Amniotic stem cell (primary cell): ENCODE measurements at regions not wholly inside any gene's neighbourhood (a gene's known extent, or its start where the extent isn't known, plus 50 kb on each side); places are given as distances from the start of the nearest gene placed in this dataset.
"Not testable (repeated sequence)": the region's sequence is repeated elsewhere in the genome, so short reads cannot be mapped to it uniquely, and the experiment has no call there.

Experiments
- DNase-seq: peaks from one replicate; lab custom pipeline; 2025; lab: John Stamatoyannopoulos, UW

DNA sequence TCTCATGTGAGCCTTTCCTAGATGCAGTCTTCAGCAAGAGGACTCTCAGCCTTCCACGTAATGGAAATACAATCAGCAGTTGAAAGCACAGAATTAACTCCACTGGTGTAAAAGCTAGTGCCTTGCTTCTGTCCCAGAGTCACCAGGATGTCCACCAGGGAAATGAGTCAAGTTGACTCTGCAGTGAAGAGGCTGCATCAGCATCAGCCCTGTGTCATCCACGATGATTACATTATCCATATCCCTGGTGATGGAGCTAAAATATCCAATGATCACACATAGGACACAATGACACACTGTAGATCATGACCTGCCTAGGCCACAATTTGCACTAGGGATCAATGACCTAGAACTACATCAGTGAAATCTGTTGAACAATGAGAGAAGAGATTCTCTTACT lies 262.4 kb downstream of the ERMARD start:
- DNase-seq, result no peak

DNA sequence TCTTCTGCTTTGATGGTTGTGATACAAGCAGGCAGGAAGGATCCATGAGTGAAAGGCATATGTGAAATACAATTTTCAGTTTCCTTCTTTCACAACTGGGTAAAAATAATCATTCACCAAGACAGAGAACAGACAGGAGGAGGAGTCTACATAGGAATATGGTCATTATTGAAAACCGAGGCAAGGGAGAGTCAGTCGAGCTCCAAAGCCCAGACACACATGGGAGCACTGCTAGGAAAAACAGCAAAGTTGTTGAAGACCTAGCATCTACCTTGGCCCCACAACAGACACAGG lies 260.6 kb downstream of the ERMARD start:
- no peak for DNase-seq

DNA sequence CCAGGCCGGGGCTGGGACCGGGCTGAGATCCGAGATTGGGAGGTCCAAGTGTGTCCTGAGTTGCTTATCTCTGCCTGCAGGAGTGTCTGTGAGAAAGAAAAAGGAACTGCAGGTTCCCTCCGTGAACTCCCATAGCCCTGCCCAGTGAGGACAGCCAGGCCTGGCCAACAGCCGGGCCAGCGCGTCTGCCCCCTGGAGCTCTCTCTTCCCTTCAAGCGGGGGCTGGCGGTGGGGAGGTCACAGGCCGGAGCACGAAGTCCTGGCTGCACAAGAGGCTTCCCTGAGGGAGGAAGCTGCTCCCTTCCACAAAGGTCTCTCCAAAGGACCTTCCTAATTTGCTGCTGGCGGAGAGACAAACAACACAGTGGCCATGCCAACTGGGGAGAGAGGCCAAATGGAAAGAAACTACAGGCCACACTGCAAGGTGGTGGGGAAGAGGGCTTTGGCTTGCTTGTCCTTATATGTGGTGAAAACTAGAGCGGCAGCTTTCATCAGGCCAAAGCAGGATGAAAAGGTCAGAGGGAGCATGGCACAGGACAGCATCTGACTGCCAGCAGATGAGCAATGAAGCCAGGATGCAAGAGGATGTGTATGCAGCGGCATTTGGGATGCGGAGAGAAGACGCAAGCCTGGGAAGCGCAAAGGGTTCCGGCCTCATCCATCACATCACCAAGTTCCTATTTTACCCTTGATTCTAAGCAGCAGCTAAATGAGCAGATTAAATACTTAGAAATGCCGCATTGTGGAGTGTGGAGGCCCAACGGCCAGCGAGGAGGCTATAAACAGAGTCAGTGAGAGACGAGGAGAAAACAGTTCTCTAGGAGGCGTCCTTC lies 260.0 kb downstream of the ERMARD start:
- no peak for DNase-seq

DNA sequence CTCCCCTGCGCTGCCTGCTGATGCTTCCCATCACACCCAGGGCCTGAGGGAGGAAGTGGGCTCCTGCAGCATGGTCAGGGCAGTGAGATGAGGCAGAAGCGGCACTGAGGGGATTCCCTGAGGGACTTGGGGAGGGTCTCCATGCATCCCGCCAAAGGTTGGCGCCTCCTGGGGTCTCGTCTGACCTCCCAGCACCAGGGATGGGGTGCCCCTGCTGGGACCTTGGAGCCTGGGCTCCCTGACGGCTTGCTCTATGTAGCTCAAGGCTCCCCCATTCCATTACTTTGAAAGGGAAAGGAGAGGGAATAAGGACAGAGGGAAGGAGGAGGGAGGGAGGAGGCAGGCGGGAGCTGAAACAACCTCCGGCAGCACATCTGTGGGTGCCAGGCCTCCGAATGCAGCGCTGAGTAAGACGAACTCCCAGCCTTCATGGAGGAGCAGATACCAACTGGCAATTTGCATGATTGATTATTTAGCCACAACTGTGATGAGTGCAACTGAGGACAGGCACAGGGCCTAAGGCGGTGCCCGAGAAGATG lies 259.3 kb downstream of the ERMARD start:
- no peak for DNase-seq

DNA sequence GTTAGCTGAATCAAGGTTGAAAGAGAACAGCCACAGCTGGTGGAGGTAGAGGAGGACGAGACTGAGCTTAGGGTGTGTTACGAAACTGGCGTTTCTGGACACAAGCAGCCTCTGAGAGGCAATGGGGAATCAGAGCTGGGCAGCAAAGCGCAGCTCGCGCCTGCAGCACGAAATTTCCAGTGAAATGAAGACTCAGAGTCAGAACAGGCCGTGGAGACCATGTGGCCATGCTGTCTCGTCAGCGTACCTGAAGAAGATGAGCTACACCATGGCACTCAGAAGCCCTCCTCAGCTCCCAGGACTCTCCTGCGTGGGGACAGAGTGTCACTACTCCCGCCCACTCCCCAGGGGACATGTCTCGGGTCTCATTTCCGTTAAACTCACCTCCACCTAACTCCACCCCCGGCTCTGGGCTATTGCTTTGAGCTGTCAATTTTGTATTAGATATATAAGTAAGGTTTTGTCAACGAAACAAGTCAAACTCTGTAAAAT lies 256.9 kb downstream of the ERMARD start:
- DNase-seq, result no peak

DNA sequence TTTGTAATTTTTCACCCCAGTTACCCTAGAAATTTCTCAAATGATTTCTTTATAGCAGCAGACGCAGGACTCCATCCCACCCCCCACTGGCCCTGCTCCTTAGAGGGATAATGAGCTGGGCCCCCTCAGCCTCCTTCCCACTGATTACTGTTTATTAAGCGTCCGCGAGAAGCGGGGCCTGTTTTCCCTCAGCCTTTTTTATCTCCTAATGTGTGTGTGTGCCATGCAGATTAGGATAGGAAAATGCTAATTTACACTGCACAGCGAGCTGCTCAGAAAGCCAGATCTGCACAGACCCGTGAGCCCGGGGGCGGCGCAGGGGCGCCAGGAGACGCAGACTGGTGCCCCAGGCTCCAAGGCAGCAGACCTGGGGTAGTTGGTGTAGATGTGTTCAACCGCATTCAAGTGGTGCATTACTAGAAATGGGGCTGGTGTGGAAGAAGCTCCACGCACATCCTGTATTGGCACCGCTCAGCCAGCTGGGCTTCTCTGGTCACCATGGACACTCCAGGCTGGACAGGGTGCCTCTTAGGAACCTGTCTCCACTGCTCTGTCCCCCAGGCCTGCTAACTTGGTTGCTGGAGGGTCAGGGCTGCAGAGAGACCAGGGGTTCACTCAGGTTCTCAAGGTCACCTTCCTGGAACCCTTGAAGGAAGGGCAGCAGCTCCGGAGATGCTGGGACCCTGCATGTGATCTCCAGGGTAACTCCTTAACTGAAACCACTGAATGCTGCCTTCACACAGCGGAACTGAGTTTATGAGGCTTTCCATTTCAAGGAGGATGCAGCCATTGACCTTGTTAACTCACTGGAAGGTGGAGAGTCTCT lies 256.3 kb downstream of the ERMARD start:
- DNase-seq, result no peak

DNA sequence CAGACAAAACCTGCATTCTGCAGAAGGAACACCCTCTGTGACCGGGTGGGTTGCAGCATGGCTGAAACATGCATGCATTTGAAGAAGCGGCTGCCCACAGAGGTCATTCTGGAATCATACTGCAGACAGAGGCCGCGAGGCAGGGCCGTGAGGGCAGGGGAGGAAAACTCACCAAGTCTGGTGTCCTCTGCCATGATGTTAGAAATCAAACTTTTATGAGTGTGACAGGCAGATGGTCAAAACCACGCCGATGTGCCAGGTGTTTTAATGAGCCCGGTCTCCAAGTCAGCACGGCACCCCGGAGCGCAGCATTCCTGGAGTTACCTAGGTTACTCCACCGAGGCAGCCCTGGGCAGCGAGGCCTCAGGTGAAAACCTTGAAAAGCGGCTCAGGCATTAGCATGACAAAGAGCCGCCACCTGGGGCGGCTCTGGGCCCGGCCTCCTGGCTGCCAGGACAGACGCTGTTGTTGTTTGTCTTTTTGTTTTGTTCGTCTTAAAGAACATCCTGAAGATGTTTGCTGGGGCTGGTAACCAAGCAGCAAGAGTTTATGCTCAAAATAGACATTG lies 255.6 kb downstream of the ERMARD start:
- DNase-seq, result no peak

DNA sequence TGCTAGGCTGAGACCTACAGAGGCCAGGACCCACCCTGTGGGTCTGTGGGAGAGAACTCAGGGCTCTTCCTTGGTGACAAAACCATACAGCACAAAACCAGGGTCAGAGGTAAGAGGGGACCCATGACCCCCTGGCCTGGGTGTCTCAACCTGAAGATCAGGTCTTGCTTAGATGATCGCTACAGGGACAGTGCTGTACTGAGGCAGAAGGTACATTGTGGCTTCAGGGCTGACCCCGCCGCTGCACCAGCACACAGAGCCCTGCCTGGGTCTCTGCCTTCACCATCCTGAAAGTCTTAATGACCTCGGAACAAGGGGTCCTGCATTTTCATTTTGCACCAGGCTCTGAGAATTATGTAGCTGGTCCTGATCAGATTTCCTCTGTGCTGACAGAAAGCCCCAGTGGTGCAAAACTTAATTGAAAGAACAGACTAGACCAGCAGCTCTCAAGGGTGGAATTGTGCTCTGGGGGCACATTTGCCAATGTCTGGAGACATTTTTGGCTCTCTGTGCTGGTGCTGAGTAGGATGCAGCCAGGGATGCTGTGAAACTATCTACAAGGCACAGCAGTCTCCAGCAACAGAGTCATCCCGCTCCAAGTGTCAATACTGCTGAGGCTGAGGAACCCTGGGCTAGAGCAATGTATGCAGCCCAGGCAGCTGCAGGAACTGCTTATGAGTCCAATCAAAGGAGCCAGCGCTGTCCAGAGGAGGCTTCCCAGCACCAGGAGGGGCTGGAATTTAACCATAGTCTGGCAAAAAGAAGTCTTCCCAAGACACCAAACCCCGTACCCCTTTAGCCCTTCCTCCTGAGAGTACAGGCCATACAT lies 254.9 kb downstream of the ERMARD start:
- no peak for DNase-seq

DNA sequence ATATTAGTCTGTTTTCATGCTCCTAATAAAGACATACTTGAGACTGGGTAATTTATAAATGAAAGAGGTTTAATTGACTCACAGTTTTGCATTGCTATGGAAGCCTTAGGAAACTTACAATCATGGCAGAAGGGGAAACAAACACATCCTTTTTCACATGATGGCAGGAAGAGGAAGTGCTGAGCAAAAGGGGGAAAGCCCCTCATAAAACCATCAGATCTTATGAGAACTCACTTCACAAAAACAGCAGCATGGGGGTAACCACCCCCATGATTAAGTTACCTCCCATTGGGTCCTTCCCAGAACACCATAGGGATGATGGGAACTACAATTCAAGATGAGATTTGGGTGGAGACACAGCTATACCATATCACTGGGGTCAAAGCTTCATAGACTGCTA lies 254.2 kb downstream of the ERMARD start:
- DNase-seq, result no peak

DNA sequence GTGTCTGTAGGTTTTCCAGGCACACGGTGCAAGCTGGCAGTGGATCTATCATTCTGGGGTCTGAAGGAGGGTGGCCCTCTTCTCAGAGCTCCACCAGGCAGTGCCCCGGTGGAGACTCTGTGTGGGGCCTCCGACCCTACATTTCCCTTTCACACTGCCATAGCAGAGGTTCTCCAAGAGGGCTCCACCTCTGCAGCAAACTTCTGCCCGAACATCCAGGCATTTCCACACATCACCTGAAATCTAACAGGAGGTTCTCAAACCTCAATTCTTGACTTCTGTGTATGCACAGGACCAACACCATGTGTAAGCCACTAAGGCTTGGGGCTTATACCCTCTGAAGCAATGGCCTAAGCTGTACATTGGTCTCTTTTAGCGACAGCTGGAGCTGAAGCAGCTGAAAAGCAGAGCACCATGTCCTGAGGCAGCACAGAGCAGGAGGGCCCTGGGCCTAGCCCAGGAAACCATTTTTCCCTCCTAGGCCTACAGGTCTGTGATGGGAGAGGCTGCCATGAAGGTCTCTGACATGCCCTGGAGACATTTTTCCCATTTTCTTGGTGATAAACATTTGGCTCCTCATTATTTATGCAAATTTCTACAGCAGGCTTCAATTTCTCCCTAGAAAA lies 253.3 kb downstream of the ERMARD start:
- no peak for DNase-seq

DNA sequence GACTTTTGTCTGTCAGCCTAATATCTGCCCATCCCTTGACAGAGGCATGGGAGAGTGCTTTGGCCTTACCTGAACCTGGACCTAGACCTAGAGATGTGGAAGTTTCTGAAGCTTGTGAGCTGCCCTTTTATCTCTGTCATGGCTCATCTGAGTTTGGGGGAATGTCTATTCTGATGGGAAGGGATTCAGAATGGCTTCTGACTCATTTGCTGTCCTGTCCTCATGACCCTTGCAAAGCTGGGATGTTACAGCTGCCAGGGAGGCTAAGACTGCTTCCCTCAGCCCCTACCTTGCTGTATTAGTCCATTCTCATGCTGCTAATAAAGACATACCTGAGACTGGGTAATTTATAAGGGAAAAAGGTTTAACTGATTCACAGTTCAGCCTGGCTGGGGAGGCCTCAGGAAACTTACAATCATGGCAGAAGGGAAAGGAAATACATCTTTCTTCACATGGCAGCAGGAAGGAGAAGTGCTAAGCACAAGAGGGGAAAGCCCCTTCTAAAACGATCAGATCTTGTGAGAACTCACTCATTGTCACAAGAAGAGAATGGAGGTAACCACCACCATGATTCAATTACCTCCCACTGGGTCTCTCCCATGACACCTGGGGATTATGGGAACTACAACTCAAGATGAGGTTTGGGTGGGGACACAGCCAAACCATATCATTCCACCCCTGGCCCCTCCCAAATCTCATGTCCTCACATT lies 252.2 kb downstream of the ERMARD start:
- no peak for DNase-seq

DNA sequence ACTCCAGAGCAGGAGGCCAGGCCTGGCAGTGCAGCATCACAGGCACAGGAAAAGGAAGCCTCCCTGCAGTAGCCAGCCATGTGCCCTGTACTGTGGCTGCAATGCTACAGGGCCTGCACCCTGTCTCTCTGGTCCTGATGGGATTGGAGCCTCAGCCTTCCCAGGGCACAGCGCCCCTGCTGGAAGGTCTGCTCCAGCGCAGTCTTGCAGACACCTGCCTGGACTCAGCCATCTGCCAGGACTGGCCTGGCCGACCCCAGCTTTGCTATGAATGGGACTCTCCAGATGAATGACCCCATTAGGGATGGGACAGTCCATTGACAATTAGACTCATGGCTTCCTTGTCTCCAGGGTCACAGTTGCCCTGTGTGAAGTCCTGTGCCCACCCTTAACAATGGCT lies 251.6 kb downstream of the ERMARD start:
- DNase-seq, result no peak

DNA sequence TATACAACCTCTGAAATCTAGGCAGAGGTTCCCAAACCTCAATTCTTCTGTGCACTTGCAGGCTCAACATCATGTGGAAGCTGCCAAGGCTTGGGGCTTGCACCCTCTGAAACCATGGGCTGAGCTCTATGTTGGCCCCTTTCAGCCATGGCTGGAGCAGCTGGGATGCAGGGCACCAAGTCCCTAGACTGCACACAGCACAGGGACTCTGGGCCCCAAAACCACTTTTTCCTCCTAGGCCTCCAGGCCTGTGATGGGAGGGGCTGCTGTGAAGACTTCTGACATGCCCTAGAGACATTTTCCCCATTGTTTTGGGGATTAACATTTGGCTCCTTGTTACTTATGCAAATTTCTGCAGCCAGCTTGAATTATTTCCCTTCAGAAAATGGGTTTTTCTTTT lies 250.4 kb downstream of the ERMARD start:
- DNase-seq, result not testable (repeated sequence)

DNA sequence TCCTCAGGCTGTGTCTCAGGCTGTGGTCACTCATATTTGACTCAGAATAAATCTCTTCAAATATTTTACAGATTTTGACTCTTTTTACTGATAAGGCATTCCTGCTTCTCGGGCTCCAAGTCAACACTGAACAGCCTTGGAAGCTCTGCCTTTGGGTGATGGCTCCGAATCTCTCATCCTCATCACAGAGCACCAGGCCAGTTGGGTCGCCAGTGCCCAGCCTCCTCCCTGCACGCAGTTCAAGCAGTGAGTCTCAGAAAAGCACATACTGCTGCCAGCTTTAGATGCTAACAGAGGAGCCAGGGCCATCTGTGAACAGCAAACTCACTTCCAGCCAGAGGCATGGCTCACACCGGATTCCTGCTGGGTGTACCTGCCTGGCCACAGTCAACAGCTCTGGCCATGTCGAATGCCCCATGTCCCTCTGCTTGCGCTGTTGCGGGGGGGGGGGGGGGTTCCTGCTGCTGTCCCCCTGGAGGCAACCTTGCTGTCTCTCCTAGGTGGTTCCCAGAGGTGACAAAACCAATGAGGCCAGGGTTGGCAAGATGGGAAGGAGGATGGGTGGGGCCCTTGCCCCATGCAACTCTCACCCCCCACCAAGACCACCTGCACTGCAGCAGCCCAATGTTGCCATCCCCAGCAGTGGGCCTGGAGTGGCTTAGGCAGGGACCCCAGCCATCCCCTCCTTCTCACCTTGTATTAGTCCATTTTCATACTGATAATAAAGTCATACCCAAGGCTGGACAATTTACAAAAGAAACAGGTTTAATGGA lies 248.8 kb downstream of the ERMARD start:
- DNase-seq, result no peak

DNA sequence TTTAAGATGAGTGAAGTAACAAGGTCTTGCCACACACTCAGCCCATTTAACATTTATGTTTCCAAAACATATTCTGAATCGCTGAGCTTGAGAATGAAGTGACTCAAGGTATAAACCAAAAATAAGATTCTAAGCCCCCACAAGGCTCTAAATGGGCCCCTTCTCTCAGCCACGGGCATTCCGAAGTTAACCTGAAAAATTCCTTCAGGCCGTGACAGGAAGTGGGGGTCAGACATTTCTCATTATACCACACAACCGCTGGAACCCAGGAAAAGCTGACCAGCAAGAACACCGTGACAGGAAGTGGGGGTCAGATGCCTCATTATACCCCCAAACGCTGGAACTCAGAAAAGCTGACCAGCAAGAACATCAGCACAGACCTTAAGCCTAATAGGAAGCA lies 247.9 kb downstream of the ERMARD start:
- DNase-seq, result no peak

DNA sequence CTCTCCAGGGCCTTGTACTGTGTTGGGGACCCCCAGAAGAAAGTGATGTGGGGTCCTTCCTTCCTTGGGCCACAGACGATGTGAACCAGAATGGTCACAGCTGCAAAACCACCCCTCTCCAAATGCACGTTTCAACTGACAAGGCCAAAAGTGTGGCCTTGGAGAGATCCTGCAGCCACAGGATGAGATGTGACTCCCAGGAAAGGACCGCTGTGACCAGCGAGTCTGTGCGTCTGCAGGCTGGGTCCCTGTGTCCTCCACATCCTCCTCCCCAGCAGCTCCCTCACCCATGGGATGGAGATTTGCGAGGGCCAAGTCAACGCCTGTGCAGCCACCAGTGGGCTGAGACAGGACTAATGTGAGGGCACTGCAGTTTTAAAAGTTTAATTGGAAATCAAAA lies 247.0 kb downstream of the ERMARD start:
- no peak for DNase-seq

DNA sequence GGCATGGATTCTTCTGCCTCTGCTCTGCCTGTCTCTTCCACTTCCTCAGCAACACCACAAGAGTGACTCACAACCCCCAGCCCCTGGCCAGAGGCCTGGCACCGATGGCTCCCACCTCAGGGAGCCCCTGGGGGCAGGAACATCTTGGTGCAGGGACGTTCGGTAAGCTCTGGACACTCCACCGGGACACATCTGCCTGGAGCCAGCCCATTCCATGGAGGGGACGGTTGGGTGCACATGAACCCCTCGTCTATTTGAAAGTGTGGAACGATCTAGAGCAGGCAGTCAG lies 246.5 kb downstream of the ERMARD start:
- no peak for DNase-seq

DNA sequence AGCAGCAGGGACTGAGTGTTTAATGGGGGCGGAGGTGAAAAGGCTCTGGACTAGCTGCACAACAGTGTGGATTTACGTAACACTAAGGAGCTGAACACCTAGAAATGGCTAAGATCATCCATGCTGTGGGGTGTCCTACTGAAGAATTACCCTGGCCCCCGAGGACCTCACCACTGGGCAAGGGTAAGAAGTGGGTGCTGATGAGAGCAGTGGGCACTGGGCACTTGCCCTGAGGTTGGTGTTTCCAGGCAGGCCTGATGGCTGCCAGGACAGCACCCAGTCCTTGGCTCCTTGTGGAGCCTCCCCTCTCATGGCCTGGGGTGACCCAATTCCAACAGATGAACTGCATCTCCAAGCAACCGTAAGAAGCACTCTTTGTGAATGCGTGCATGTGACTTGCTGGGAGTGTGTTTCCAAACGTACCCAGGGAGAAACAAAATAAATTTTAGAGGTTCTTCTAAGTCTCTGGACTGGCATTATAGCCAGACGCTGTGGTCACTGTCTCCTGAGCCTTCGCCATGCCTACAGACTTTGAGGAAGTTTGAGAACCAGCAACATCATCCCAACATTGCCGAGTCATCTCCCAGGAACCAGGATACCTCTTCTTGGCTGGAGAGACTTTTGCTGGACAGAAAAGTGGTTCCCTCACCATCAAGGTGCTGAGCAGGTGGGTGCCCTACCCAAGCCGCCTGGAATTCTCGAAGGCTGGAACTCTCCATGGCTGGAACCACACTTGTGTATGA lies 245.9 kb downstream of the ERMARD start:
- no peak for DNase-seq

DNA sequence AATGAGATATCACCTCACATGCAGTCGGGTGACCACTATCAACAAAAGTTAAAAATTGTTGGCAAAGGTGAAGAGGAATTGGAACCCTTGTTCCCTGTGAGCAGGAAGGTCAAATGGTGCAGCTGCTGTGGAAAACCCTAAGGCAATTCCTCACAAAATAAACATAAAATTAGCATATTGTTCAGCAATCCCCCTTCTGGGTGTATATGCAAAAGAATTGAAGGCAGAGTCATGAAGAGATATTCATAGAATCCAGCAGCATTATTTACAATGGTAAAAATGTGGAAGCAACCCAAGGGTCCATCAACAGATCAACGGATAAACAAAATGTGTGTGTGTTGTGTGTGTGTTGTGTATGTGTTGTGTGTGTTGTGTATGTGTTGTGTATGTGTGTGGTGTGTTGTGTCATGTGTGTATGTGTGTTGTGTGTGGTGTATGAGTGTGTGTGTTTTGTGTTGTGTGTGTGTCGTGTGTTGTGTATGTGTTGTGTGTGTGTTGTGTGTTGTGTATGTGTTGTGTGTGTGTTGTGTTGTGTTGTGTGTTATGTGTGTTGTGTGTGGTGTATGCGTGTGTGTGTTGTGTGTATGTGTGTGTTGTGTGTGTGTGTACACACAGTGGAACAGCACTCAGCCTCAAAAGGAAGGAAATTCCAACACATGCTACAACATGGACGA lies 245.1 kb downstream of the ERMARD start:
- DNase-seq, result no peak
